Activated T-cell treated with anti-CD3 and anti-CD28 coated beads for 4 hours (primary cell): ENCODE measurements at regions not wholly inside any gene's neighbourhood (a gene's known extent, or its start where the extent isn't known, plus 50 kb on each side); places are given as distances from the start of the nearest gene placed in this dataset.
A peak's percentile ranks its signal among the peaks of the same experiment; 100 is the strongest.

Experiments used
- DNase-seq: peaks from one replicate; pipeline ENCODE4 v3.0.0-alpha.2; 2020

DNA sequence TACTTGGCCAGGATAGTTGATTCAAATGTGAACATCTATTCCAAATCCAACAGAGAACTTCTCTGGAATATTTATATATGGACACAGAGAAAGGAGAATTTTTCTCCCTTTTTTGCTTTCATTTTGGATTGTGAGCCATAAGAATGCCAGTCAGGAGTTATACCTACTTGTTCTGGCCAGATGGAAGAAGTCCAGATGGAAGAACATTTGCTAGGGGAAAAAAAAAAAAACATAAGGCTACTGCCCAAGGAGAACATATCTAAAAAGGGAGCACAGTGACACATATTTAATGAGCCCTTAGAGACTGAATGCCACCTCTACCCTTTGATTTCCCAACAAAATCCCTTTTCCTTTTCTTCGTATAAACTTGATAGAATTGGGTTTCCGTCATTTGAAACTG, 61.7 kb upstream of the PPP2R2B start:
- no peak for DNase-seq

DNA sequence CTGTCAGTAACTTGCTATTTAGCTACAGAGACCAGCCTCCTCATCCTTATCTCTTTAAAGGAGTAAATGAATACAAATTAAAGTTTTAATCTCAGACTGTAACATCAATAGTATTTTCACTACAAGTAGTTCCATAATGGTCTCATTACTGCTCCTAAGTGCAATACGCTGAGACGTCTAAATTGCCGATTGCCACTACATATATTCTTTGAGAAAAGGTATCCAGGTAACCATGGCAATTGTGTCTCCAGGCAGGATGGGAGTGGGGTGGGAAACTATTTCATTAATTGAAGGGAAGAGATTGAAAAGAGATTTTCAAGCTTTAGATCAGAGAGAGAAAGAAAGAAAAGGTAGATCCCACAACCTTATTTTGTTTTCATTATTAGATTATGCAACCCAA, 65.5 kb upstream of the PPP2R2B start:
- DNase-seq, result no peak

DNA sequence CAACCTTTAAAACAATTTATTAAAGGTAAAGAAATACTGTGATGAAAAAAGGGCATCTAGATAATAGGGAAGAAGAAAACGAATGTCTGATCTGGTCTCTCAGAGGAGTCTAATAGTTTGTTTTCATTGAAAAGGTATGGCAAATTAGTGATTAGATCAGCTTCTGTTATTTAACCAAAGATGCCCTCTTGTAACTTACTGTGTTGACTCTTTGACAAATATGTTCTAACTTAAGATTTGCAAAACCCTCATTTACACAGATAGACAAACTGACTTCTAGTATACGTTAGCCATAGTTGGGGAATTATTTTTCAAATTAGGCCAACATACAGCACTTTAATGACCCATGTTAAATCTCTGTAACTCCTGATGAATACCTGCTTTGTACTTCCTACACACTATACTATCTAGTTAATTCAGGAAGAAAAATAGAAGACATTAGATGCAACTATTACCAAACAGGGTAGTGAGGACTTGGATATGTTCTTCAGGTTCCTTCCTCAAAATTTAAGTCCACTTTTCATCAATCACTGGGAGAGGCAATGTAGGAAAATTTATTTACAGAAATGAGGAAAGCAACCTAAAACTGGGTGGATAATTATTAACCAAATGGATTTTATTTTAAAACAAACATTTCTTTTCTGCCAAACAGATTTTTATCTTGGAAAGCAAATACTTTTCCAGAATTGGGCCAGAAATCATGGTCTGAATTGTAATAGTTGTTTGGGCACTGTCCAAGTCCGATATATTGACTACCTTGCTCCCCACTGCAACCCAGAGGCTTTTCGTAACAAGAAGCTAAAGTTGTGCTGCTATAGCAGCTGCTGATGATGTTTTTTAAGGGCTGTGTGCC, 66.4 kb upstream of the PPP2R2B start:
- no peak for DNase-seq

DNA sequence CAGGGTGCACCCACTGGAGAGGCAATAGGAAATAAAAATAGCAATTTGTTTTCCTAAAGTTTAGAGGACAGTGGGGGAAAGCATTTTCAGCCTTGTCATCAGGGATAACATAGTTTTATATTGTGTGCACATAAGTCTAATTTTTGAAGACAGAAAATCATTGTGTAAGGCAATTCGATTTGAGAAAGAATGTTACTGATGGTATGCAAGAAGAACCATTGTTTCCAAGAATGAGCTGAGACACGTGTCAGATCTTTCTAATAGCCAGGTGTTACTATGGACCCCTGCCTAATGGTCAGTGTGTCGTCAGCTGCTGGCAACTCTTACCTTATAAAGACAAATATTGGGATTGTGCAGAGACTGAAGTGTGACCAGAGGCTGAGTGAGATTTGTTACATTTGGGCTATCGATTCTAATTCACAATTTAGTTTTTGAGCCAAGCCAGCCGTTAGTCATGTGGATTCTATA, 67.1 kb upstream of the PPP2R2B start:
- DNase-seq, result no peak

DNA sequence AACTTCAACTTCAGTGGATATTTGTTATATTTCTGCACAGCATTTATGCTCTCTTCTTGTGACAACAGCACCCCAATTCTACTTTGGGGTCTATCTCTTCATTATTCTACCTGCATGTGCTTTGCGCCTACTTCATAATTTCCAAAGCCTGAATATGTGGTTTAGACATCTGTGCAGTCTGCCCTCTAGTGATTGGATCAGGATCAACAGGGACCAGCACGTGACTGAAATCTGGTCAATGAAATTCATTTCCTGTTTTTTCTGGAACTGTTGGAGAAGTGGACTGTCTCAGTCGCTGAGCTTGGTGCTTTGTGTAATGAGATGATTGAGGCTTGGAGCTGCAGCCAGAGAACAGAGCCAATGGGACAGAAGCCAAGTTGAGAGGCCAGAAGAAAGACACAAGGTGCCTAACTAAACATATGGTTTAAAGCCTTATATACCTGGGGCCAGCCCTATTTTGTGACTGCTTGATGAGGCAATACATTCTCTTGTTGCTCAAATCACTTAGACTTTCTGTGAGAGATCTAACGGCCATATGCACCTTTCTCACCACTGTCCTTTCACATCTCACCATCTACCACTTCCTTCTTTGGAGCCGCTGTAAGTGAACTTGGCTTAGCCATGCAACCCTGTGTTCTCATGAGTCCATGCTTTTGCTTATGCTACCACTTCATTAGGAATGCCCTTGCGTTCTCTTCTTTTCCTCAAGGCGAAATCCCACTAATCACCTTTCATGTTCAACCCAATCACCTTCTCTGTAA, 68.8 kb upstream of the PPP2R2B start:
- DNase-seq, result no peak

DNA sequence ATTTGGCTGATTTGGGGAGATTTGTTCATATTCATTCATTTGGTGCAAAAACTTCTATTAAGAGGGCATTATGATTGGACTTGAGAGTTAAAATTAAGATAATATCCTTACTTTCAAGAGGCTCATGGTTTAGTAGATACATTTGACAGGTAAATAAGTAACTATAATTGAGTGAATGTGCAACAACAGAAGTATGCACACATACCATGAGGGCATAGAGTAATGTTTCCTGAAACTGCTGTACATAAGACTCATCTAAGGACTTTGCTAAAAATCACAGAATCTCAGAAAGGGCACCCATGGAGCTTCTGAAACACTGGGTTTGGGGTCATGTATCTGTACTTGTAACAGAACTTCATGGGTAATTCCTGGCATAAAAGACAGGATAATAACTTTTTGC, 70.1 kb upstream of the PPP2R2B start:
- DNase-seq, result no peak

DNA sequence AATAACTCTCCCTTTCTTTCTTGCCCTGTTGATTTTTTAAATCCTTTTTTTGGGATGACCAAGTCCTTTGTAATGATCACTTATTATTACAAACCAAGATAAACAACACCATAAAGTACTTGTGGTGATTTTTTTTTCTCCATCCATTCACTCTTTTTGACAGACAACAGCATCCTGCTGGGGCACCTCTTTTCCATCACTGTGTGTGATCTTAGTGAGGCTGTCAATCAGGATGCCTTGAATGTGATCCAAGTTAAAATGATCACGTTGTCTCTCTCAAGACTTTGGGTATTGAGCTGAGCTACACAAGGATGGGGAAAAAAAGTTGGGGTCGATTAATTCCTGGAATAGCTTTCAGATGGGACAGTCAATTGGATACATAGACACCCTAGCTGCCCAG, 73.6 kb upstream of the PPP2R2B start:
- DNase-seq, result no peak

DNA sequence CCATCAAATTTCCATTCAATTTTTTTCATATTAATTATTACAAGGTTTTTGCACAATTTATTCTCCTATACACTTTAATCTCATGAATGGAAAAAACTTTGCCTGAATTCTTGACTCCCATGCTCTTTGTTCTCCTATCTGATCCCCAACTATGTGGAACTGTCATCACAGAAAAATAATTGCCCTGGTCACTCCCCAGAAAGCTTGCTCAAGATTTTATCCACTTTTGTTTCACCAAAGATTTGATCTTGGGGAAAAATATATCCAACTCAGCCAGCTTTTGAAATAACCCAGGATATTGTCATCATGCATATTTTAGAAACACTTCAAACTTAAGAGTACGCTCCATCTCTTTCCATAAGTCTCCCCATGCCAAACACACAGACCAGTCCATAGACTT, 77.7 kb upstream of the PPP2R2B start:
- no peak for DNase-seq

DNA sequence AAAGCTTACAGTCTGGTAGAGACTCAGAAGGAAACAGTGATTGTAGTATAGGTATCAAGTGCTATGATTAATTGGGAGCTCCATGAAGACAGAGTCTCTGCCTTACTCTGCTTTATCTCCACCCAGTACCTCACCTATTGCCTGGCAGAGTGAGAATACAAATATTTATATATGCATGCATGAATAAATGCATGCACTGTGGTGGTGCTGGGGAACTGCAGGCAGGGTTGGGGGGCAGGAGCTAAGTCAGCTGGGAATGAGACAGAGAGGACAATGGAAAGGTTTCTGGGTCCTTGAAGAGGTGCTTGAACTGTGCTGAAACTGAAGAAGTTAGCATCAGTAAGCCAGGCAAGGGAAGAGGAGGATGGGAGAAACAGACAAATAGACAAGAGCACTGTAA, 80.8 kb upstream of the PPP2R2B start:
- DNase-seq, result no peak

DNA sequence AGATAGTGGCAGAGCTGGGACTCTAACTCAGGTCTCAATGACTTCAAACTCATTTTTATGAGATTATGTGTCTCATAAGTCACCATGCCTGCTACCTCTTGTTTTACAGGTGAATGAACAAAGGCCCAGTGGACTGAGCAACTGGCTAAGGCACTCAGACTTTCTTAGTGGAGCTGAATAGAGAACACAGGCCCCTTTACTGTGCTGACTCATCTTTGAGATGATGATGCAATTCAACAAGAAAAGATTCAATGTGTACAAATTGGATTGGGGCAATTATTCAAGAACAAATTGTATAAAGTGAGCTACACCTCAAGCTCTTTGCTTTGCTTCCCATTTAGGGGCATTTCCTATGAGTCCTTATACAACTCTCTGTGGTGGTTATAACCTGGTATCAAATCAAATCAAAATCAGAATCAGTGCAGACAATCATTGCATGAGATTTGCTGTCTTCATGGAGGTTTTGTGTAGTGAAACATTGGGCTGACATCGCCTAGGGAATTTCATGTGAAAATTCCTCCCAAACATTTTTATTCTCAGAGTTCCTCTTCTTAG, 84.3 kb upstream of the PPP2R2B start:
- DNase-seq, result no peak

DNA sequence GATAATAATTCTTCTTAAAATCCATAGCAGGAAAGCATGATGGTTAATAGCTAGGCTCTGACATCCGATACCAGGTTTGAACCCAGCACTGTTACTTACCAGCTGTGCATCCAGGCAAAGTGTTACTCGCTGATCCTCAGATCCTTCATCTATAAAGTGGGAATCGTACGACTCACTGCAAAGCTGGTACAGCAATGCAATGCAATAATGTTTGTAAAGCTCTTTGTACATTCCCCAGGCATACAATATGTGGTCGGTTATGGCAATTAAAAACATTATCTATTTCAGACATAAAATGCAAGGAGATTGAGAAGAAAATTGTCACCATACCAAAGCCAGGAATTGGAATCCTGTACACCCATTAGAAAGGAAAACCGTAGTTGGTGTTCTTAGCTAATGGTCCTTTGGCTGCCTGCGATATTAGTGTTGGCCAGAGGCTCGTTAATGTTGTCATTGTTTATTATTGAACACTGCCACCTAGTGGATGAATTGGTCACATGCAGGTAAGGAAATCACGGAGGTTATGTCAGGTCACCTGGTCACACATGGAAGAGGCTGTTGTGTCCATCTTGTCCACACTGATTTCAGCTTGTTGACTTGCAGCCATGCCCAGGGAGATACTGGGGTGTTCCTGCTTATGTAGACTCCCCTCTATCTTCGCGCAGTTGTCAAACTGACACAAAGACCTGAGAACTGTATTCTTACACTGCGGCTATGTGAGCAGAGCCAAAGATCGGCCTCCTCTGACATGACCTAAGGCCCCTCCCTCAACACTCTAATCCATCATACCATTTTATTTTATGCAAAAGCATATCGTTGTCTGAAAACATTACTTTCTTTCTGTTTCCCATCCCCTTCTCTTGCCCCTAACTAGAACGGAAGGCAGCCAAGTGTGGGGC, 87.5 kb upstream of the PPP2R2B start:
- DNase-seq, result peak; percentile 31

DNA sequence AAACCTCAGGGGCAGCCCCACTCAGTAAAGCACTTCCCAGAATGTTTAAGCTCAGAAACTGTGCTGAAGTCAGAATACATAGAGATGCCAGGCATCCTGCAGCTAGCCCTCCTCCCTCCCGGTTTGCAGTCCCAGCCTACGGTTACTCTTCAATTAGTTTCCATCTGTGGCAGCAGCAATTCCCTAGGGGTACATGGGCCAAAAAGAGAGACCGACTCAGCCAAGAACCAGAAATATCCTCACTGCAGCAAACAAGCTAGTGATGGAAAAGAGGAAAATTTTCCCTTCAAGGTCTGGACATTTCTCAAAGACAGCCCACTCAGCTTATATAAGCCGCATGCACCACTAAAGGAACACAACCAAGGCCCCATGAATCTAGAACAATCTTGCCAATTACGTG, 89.1 kb upstream of the PPP2R2B start:
- DNase-seq, result no peak

DNA sequence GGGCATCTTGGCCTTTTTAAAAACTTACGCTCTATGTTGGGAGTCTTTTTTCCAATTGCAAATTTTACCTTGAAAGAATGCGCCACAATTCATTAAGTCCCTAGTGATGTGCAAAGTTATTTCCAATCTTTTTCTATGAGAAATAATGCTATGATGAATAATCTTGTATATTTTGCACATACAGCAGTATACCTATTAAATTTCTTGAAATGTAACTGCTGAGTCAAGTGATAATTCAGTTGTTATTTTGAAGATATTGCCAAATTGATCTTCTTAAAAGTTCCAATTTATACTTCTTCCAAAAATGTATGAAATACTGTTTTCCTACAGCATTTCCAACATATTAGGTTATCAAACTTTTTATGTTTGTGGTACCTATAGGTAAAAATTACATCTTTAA, 92.8 kb upstream of the PPP2R2B start:
- DNase-seq, result no peak

DNA sequence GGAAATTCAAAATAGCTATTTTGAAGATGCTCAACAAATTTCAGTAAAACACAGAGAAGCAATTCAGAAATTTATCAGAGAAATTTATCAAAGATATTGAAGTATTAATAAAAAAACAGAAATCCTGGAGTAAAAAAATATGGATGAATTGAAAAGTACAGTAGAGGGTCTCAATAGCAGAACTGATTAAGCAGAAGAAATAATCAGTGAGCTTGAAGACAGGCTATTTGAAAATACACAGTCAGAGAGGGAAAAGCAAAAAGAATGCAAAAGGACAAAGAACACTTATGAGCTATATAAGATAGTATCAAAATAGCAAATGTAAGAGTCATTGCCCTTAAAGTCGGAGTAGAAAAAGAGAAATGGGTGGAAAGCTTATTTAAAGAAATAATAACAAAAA, 107.9 kb upstream of the PPP2R2B start:
- no peak for DNase-seq

DNA sequence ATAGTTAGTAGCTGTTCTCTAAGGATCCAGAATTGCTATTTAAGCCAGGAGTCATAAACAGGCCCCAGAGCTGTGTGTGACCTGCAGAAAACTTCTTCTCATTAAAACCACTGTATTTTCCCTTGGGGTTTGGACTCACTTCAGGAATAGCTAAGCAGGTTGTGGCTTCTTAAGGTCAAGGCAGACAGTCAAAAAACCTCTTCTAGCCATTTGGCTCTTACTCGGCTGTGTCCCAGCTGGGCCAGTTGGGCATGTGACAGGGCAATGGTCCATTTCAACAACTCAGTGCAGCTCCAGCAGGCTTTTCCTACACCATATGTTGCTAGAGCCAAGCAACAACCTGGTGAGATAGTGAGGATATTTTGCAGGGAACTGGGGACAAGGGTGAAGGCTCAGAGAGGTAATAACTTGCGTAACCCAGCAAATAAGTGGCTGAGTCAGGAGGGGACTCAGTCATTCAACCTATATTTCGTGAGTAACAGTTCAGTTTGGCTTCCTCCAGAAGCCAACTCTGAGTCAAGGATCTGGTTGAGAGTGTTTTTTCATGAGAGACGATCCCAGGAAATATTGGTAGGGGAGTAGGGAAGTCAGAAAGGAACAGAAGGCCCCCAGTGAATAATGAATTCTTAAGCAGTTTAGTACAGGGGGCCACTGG, 115.4 kb upstream of the PPP2R2B start:
- DNase-seq, result no peak

DNA sequence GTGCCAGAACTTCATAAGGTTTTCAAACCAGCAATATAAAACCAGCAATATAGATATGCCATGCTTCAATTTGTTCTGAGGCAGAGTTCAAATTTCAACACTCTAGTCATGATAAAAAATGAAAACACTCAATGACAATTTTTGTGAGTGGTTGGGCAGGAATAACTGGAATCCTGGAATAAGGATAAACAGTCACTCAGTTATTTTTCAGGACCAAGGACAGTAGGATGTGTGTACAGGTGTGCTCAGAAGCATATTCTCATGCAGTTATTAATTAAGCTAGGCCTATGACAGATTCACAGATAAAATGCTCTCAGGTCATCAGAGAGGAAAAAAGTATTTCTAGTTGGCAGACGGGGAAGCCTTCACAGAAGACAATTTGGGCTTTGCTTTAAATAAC, 117.3 kb upstream of the PPP2R2B start:
- DNase-seq, result no peak

DNA sequence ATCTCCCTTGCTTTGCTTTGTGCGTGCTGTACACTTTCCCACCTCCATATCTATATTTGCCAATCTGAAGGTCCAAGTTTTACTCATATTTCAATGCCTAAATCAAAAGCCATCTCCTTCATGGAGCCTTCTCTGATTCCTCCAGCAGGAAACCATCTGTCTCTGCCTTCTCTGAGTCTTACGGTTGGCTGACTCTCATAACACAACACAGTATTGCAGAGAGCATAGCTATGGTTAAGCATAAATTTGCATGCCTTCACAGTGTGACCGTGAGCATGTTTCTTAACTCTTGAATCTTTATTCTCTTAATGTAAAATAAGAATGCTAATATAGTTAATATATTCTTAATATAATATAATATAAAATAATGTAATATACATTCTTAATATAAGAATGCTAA, 136.8 kb upstream of the PPP2R2B start:
- DNase-seq, result no peak

DNA sequence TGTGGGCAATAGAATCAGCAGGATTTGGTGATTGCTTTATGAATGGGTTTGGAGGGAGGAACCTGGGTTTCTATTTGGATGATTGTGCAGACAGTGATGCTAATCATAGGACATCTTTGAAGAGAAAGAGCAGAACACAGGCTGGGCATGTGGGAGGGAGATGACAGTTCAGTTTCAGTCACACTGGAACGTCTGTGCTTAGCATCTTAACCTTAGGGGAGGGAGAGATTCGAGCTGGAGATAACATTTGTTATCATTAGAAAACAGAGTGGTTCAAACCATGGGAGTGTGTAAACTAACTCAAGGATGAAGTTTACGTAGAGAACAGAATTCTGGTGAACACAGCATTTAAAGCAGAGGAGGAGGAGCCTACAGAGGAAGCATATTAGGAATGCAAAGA, 138.6 kb upstream of the PPP2R2B start:
- DNase-seq, result no peak

DNA sequence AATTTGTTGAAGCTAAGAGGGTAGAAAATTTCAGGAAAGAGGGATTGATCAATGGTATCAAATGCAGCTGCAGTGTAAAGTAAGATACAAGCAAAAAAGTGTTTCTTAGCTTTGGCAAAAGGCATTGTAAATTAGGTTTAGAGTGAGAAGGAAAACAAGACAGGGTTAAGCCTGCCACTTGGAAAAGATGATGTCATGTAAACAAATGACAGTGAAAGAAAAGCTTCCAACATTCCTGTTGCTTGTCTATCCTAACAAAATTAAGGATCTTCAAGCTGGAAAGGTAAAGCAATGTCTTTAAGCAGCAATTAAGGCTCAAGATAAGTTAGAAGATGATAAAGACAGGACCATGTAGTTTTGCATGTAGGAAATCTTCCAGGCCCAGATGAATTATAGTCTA, 139.1 kb upstream of the PPP2R2B start:
- no peak for DNase-seq

DNA sequence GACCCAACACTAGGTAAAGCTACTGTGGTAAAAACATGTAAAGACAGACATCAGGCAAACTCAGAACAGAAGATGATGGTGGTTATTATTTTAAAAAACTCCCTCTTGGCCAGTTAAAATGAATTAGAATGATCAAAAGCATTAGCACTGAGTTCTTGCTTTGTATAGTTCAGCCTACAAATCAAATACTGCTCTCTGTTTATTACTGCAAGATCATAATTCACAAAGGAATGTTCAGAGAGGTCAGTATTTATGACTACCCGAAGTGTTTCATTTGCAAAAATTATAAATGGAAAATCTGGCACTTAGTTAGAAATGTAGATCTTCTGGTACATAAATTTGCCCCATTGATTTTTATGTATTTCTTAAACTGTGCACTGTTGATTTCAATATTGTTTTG, 140.3 kb upstream of the PPP2R2B start:
- DNase-seq, result no peak

DNA sequence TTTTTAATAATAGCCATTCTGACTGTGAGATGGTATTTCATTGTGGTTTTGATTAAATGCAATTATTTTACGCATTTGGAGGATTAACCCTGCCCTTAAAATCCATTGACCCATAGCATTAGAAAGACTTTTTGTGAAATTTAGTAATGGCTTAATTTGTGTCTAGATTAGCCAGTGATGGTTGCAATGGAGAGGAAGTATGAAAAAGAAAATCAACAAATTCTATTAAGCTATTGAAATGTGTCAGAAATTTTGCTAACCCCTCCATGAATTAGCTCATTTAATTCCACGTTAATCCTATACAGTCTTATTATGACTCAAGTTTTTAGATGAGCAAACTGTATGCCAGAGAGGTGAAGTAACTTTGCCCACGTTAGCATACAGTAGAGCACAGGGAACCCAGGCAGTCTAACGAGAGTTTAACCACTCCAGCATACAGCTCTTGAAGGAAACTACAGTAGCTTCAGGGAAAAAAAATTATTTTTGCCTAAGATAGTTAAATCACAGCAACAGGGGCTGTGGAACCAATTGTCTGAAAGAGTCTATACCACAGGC, 158.2 kb upstream of the PPP2R2B start:
- DNase-seq, result no peak
